ENCODE measurements at regions not wholly inside any gene's neighbourhood (a gene's known extent, or its start where the extent isn't known, plus 50 kb on each side); places are given as distances from the start of the nearest gene placed in this dataset.
"Not testable (repeated sequence)": the region's sequence is repeated elsewhere in the genome, so short reads cannot be mapped to it uniquely, and the experiment has no call there.

DNA sequence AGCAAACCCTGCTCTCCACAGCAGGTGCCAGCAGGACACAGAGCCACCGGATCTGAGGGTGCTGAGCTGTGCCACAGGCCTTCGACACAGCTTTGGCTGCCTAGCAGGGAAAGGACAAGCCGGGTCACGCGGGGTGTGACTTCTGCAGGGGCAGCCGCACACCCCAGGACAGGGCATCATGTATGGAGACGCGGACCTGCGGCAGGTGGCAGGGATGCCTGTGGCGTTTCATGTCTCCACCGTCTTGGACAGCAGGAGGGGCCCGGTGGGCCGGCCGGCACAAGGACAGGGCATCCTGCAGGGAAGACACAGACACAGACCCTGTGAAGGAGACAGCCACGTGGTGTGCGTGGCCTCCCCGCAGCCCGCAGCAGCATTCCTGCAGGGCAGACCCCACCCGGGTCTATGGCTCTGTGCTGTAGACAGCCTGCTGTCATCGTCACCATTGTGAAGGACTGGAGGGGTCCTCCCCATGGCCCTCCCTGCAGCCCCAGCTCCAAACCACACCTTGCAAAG lies 109.2 kb downstream of the PDGFA start:
- DNase-seq = no peak

DNA sequence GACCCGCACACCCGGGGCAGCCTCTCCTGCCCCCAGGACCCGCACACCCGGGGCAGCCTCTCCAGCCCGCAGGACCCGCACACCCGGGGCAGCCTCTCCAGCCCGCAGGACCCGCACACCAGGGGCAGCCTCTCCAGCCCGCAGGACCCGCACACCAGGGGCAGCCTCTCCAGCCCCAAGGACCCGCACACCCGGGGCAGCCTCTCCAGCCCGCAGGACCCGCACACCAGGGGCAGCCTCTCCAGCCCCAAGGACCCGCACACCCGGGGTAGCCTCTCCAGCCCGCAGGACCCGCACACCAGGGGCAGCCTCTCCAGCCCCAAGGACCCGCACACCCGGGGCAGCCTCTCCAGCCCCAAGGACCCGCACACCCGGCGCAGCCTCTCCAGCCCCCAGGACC lies 108.5 kb downstream of the PDGFA start:
- DNase-seq = not testable (repeated sequence)

DNA sequence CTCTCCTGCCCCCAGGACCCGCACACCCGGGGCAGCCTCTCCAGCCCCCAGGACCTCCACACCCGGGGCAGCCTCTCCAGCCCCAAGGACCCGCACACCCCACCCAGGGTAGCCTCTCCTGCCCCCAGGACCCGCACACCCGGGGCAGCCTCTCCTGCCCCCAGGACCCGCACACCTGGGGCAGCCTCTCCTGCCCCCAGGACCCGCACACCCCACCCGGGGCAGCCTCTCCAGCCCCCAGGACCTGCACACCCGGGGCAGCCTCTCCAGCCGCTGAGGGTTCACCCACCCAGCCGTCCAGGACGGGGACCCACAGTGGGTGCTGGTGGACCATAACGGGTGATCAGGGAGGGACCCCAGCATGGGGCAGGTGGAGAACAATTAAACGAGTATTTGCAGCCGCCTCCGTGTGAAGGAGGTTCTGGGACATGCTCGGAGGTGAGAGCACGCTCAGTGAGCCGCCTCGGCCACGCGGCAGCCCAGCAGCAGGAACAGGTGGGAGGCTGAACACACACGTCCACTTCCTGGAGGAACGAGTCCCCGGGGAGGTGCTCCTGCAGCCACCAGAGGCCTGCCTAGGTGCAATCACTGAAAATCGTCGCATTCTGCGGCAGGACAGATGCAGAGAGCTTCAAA lies 107.9 kb downstream of the PDGFA start:
- no peak for DNase-seq

DNA sequence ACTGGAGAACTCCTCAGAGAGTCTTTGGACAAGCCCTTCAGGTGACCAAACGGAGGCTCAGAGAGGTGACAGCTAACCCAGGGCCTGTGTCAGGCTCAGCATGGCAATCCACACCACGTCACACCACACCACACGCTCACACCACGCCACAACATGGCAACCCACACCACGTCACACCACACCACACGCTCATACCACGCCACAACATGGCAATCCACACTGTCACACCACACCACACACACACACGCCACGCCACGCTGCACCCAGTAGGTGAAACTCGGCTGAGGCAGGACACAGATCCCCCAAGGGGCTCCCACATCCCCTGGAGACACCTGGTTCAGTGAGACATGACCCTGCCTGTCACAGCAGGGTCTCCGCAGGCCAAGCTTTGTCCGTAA lies 107.3 kb downstream of the PDGFA start:
- DNase-seq = no peak

DNA sequence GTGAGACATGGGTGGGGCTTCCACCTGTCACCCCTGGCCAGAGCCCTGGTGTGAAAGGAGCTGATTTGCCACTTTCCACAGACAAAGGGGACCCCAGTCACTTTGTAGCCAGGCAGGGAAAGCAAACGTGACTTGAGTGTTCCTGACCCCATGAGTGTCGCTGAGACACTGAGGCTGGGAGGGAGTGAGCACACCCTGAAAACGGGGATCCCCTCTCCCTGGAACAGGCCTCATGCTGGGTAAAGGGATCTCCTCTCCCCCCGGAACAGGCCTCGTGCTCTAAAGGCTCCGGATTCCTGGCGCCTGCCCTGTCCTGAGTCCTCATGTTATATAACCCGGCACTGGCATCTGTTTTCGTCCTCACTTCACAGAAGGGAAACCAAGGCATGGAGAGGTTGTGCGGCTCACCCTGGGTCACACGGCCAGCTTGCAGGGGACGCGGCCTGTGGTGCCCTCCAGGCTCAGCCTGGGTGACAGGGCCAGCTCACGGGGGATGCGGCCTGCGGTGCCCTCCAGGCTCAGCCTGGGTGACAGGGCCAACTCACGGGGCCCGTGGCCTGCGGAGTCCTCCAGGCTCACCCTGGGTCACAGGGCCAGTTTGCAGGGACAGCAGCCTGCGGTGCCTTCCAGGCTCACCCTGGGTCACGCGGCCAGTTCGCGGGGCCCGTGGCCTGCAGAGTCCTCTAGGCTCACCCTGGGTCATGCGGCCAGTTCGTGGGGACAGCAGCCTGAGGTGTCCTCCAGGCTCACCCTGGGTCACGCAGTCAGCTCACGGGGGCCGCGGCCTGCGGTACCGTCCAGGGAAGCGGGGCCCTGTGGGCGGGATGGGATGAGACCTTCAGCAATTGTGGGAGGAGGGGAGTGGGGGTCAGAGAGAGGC lies 104.7 kb downstream of the PDGFA start:
- no peak for DNase-seq

DNA sequence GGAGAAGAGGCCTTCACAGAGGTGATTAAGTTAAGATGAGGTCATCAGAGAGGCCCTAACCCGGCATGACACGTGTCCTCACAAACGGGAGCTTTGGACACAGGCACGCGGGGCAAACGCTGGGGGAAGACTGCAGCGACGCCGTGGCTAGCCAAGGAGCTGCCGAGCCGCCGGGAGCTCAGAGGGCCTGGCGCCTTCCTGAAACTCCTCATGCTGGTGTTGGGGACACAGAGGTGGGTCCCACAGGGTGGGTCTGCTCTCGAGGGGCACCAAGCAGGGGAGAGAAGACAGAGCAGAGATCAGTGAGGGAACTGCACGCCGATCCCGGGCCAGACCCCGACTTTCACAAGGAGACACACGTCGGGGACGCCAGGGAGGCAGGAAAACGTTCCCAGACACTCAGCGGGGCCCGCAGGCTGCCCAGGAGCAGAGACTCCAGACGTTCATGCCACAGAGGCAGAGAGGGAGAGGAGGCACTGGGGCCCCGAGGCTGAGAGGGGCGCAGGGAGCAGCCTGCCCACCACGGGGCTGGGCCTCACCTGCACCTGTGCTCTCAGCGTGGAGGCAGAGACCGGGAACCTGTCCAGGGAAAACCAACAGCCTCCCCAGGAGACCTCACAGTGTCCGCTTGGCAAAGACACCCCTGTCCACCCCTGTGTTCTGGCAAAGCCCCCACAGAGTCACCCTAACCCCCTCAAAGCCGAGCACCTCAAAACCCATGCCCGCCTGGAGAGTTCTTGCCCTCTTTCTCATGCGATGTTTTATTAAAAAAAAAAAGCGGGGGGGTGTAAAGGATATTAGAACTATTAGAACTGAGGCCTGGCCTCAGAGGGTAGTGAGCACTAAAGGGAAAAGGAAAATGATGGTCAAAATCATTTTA lies 103.8 kb downstream of the PDGFA start:
- no peak for DNase-seq

DNA sequence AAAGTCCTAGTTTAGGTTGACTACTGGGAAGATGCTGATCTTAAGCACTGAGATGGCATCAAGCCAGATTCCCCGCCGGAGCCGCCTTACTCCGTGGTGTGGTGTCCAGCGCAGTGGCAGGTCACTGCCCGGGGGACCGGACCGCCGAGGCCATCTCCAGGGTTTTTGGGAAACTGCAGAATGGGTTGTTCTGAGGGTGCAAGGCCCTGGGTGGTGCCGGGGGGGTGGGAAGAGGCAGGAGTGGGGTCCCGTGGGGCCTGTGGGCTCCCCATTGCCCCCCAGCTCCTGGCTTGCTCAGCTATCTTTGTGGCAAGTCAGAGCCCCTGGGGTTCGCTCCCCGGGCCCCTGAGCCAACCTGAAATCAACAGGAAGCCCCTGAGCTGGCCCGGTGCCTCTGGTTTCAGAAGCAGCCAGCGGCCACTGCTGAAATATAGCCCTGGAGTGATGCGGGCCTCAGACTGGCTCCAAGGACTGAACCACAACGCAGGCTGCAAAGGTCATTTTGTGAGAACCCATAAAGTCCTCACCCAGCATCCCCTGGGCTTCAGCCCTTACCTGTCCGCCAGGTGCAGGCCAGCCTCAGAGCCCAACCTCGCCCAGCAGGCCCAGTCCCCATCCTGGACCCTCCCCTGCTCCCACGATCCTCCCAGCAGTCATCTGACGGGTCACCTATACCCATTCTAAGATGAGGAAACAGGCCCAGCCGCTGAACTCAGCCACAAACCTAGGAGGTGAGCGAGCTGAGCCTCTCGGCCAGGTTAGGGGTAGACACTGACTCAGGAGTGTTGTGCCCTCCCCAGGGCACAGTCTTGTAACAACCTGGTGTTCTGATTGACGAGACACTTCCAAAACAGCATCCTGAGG lies 102.7 kb downstream of the PDGFA start:
- no peak for DNase-seq

DNA sequence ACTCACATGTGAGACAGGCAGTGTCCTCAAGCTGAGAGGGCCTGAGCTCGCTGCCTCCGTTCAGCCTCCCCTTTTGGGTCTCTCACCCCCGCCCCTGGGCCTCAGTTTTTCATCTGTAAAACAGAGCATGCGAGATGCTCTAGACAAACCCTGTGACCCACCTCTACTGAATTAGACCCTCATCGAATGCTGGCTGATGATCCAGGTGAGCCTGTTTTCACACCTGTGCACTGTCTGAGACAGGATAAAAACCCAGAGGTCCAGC lies 102.1 kb downstream of the PDGFA start:
- no peak for DNase-seq

DNA sequence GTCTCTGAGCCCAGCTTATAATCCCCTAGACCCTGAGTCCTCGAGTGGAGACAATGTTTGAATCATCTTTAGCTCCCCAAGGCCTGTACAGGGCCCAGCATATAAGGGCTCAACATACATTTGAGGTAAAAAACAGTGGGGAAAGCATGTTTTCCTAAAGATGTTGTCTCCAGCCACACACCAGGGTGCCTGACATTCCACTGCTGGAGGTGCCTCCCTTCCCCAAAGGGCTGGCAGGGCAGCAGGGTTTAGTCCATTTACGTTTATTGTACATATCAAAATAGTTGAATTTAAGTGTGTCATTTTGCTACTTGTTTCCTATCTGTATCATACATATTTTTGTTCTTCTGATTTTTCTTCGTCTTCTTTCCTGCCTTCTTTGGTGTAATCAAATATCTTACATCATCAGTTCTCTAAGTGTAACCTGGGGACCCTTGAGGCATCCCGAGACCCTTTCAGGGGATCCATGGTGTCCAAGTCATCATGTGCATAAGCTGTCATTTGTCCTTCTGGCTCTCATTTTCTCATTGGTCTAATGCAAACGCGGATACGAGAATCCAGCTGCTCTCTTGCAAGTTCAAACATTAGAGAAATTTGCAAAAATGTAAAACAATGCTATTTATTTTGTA lies 101.6 kb downstream of the PDGFA start:
- DNase-seq = no peak

DNA sequence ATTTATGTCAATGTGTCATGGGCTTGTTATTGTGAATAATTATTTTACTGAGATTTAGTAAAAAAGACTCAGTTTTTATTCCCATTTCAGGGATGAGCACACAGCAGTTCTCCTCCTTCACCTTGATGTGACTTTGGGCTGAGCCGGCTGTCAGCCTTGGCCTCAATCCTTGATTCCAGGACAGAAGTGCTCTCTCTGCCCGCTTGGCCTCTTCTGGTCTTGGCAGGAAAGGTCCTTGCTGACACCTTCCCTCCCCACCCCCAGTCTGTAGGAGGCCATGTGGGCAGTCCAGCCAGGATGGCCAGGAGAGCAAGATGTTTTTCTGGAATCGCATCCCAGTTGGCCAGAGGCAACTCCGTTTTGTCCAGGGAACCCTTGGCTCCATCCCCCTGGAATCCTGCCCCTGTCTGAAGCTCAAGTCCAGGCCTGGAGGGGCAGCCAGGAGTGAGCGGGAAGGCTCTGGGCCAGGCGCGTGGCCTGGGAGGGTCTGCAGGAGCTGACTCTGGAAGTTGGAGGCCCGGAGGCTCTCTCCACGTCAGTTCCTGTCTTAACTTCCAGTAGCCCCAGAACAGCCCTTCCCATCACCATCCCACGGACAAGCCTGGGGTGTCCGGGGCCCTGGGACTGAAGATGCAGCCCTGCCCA lies 100.9 kb downstream of the PDGFA start:
- DNase-seq = no peak

DNA sequence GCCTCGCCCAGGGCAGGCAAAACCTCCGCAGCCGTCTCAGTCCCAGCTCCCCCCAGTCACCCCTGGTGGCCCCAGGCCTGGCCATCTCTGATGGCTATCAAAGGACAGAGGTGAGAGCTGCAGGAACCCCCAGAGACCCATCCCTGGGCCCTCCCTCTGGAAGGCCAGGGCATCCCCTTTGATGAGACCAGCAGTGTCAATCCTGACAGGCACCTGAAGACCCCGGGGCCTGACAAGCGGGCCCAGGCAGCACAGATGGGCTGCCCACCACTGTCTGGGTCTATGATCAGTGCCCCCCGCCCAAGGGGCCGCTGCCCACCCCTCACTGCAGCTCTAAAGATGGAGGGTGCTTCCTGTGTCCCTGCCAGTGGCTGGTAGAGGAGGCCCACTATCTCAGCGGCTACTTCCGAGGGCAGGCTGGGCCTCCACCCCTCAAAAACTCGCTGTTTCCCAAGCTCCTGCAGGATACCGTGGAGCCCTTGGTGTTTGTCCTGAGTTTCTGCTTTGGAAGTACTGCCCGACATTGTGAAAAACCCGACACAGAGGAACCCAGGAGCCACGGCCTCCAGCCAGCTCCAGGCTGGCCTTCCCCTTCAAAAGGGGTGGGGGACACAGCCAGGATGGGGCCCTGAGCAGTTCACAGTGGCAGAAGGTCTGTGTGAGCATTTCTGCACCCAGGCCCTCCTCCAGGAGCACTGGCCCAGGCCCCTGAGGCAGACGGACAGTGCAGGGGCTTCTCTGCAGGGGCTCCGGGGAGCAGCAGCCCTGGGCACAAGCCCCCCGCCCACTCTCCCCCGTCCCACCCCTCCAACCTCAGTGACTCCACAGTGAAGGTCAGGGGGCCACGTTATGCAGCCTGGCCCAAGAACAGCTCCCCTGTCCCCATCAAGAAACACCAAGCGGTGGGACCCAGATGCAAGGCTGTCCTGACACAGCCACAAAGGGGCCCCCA lies 99.2 kb downstream of the PDGFA start:
- no peak for DNase-seq

DNA sequence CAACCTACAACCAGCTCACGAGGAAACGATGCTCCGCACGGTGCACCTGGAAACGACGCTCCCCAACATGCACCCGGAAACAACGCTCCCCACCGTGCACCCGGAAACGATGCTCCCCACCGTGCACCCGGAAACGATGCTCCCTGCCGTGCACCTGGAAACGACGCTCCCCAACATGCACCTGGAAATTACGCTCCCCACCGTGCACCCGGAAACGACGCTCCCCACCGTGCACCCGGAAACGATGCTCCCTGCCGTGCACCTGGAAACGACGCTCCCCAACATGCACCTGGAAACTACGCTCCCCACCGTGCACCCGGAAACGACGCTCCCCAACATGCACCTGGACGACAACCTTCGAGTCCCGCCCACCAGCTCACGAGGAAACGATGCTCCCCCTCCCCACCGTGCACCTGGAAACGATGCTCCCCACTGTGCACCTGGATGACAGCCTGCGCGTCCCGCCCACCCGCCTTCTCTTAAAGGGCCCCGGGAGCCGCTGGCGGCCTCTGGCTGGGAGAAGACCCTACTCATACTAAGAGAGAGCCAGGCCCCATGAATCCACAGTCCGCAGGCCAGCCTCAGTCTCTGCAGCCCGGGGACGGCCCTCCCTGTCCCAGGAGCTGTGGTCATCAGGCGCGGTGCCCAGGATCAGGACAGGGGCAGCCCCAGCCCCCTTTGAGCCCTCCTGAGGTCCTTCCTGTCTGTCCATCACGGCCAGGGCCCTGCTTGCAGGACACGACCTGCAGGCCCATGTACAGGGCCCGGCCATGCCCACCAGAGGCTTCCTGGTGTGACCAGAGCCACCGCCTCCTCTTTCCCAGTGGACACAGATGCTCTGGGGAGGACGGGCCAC lies 98.3 kb downstream of the PDGFA start:
- DNase-seq = no peak

DNA sequence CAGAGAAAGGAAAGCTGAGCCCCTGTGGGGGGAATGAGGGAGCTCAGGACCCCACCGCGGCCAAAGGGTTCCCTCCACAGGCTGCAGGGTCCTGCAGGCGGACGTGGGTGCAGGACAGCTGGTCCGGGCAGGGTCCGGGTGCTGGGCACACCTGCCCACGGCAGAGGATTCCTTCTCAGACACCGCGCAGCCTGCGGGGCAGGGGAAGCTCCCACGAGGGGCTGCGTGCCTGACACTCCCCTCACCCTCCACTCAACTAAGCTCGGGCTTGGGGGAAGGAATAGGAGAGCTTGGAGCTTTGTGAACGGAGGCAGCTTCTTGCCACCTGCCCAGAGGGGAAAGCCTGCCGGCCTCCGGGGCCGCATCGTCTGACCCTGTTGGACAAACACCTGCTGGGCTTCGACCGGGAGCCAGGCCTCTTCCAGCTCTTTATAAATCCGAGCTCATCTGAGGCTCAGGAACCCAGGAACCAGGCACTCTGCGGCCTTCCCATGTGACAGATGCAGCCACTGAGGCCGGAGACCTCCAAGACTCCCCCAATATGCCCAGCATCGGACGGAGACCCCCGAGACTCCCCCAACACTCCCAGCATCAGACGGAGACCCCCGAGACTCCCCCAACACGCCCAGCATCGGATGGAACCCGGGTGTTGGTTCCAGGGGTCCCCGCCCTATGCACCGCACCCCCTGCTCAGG lies 97.3 kb downstream of the PDGFA start:
- no peak for DNase-seq

DNA sequence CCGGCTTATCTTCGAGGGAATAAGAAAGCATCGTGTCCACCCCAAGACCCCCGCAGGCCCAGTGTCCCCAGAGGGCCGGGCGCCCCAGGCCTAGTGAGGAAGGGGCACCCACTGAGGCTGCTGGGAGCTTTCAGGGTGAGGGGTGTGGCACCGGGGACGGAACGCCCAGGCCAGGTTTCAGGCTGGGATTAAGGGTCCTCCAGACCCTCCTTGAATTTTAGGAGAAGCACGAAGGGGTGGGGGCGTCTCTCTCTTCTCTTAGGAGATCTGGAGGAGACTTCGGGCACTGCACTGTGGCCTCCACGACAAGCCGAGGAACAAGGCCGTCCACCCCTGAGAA lies 96.8 kb downstream of the PDGFA start:
- DNase-seq = no peak

DNA sequence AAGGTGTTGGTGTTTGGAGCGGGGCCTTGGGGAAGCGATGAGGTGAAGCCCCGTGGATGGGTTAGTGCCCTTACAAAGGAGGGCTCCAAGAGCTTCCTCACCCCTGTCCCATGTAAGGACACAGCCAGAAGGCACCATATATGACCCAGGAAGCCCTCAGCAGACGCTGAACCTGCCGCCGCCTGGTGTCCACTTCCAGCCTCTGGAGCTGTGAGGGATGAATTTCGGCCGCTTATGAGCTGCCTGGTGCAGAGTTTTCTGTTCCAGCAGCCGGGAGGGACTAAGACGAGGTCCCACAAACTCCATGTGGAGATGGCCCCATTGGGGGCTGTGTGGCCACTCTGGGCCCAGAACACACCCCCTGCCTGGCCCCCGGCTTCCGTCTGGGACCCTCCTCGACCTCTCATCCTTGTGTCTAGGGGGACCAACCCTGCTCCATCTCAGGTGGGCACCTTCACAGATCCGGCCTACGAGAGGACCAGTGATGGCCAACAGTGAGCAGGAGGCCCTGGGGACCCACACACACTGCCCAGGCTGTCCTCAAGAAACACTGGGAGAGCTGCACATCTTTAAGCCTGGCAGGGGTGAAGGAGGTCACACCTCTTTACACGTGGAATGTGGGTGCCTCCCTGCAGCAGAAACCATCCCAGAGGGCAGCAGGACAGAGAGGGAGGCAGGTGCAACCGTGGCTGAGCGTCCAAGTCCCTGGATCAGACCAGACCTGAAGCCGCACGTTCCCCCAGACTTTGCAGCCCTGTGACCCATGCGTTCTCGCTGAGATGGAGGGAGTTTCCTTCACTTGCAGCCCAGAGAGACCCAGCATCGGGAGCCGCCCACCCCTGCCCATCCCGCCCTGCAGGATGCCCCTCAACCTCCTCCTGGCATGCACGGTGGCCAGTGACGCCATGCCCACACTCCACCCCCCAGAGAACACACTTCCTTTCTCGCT lies 96.1 kb downstream of the PDGFA start:
- DNase-seq = no peak

DNA sequence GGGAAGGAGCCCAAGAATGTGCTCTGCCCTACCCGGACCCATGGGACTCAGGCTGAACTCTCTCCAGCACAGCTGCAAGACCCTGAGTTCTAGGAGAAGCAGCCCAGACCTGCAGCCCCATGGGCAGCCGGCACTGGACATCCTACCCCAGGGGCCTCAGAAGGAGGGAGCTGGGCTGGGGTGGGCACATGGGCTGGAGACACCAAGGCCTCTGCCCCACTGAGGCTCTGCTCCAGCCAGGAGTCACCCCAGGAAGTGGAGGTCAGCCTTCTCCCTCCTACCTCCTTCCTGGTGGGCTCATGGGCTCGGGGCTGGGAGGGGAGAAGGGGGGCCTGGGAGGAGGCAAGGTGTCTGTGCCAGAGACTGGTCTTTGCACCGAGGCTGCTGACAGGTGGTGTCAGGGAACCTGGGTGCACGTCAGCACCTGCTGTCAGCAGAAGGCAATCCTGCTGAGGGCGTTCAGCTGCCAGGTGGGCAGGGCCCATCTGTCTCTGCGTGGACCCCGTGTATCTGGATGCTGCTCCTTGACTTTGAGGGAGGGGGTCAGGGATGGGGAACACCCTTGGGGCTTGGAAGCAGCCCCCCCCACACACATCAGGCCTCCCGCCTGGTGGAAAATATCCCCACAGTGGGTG lies 95.2 kb downstream of the PDGFA start:
- no peak for DNase-seq

Data from stimulated activated CD4-positive, alpha-beta T cell treated with anti-CD3 and anti-CD28 coated beads, Interleukin-2, amount 100 ng/mL, for 24 hours (primary cell).